HUES64 (cell line): ENCODE measurements at regions not wholly inside any gene's neighbourhood (a gene's known extent, or its start where the extent isn't known, plus 50 kb on each side); places are given as distances from the start of the nearest gene placed in this dataset.
"Not testable (repeated sequence)": the region's sequence is repeated elsewhere in the genome, so short reads cannot be mapped to it uniquely, and the experiment has no call there.

Experiments
- H3K27ac ChIP-seq: 2 replicates; pipeline ENCODE4 v1.7.0; 2013; ENCODE audit warnings: low read depth, low read length, inconsistent platforms
- H3K27me3 ChIP-seq: 2 replicates; pipeline ENCODE4 v1.6.1; 2013; ENCODE audit warnings: mild to moderate bottlenecking, low read length; ENCODE audit not compliant: insufficient read depth
- H3K36me3 ChIP-seq: 2 replicates; pipeline ENCODE4 v1.6.1; 2013; ENCODE audit warnings: mild to moderate bottlenecking, low read length; ENCODE audit not compliant: insufficient read depth
- H3K4me1 ChIP-seq: 2 replicates; pipeline ENCODE4 v1.6.1; 2013; ENCODE audit warnings: mild to moderate bottlenecking, low read length, moderate library complexity; ENCODE audit not compliant: insufficient read depth
- H3K4me3 ChIP-seq: 2 replicates; pipeline ENCODE4 v1.5.1; 2013; ENCODE audit warnings: mild to moderate bottlenecking, low read length, moderate library complexity
- H3K9ac ChIP-seq: 2 replicates; pipeline ENCODE4 v1.6.1; 2013; ENCODE audit warnings: mild to moderate bottlenecking, low read depth, low read length
- H3K9me3 ChIP-seq: 2 replicates; pipeline ENCODE4 v1.6.1; 2013; ENCODE audit warnings: low read depth, low read length; ENCODE audit not compliant: insufficient read depth
- WGBS: fragments of 150-250, 120-280 bp; methylation state at CpG from one replicate; pipeline ENCODE4 v1.1.7; 2013; ENCODE audit warnings: missing lambda C conversion rate; 5-methylcytosine and 5-hydroxymethylcytosine counted together

DNA sequence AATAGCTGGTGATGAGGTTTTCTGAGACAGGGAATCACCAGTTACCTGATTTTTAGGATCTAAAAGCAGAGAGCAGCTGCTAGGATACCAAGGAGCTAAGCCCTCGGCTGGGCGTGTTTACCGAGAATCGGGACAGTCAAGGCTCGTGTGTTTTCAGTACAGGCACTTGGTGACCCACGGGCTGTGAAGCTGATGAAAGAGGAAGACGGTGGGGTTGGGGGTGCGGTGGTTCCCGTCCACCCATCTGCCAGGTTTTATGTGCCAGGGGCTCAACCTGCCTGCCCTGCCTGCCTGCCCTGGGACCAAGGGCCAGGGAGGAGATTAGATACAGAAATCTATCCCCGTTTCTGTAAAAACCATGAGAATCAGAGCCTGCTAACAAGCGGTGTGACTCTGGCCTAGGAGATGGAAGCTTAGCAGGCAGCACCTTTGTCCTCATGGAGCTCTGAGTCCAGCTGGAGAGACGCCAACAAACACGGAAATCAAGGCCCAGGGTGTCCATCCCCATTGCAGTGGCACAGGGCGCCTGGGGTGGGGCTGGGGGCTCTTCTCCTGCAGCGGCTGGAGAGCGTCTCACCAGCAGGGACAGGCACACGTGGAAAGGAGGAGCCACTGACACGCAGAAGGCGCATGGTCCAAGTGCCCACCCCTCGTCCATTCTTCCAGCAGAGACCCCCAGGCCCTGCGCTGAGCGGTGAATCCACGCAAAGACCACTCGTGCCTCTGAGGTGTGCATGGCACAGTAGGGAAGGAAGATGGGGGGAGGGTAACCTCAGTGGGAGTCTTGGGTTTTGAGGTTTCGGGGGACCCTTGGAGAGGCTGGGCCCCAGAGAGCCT, 265.0 kb upstream of the TCERG1L start:
- H3K27ac ChIP-seq: no peak overlapping the region
- H3K27me3 ChIP-seq: no peaks in the 10 kb centered on the region
- H3K4me3 ChIP-seq: no peak overlapping the region
- H3K4me1 ChIP-seq: no peaks in the 10 kb centered on the region
- H3K9ac ChIP-seq: no peak overlapping the region
- H3K36me3 ChIP-seq: no peaks in the 10 kb centered on the region
- H3K9me3 ChIP-seq: no peaks in the 10 kb centered on the region
- 93% methylated on average over 25 of the region's 25 CpGs for WGBS

DNA sequence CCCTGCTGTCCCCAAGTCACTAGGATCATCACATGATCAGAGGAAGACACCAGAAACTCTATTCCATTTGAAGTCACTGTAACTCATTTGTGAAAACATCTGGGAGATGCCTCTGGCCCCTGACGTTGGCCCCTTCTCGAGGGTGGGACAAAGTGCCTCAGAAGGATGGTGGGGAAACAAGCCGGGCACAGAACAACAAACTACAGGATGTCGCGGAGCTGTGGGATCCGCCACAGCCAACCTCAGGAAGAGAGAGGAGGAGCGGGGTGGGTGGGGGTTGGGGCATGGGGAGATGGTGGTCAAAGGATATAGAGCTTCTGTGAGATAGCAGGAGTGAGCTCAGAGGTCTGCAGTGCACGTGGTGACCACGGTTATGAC, 265.6 kb upstream of the TCERG1L start:
- H3K36me3 ChIP-seq: no peaks in the 10 kb centered on the region
- WGBS: 92% methylated on average over 9 of the region's 9 CpGs
- H3K9me3 ChIP-seq: no peaks in the 10 kb centered on the region
- no peak overlapping the region for H3K27ac ChIP-seq
- H3K4me1 ChIP-seq: no peaks in the 10 kb centered on the region
- no peak overlapping the region for H3K9ac ChIP-seq
- H3K4me3 ChIP-seq: no peak overlapping the region
- H3K27me3 ChIP-seq: no peaks in the 10 kb centered on the region

DNA sequence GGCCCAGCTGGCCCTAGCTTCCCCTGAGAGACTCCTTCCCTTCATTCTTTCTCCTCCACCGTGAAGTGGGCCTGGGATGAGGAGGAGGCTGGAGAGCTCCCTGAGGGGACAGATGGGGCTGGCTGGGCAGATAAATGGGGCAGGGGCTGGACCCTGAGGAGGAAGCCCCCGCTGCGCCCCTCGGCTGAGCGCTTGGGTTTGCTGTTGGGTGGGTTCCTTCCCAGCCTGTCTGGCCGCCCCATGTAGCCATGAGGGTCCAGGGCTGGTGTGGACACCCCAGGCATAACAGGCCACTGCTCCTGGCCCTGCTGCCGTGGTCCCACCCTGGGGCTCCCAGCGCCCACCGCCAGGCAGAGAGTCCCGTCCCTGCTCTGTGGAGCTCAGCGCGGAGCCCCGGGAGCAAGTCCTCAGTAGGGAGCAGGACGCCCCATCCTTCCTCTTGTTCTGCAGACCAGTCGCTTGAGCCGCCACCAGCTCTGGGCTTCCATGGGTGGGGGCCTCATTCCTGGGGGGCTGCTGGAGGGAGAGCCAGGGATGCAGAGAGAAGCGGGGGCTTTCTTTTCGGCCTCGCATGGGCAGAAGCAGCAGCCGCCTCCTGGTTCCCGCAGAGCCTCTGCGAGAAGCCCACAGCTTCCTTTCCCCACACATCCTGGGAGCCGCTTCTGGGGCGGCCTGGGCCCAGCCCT, 266.4 kb upstream of the TCERG1L start:
- no peak overlapping the region for H3K9ac ChIP-seq
- H3K4me1 ChIP-seq: no peaks in the 10 kb centered on the region
- 94% methylated on average over 24 of the region's 24 CpGs for WGBS
- H3K4me3 ChIP-seq: no peak overlapping the region
- no peaks in the 10 kb centered on the region for H3K9me3 ChIP-seq
- H3K36me3 ChIP-seq: no peaks in the 10 kb centered on the region
- H3K27me3 ChIP-seq: no peaks in the 10 kb centered on the region
- H3K27ac ChIP-seq: no peak overlapping the region

DNA sequence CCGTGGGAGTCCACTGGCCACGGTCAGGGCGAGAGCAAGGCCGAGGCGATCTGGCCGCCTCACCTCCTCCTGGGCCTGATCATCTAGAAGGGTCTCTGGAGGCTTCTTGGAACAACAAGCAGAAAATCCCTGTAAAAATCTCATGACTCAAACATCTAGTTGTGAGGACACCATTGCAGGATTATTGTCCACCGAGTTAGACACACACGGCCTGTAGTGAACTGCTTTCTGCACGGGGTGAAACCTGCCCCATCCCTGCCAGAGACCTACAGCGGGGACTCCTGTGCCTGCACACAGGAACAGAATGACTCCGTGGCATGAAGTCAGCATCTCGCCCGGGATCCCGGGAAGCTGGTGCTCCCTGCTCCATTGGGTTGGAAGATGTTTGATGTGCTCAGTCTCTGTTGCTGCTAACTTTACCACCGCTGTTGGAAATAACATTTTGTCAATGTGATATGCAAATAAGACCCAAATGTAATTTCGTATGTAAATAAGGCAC, 267.0 kb upstream of the TCERG1L start:
- Histone ChIP-seq H3K27me3 (no peaks in the 10 kb centered on the region), H3K4me3 (no peak overlapping the region), H3K27ac (no peak overlapping the region), H3K9ac (no peak overlapping the region), H3K36me3 (no peaks in the 10 kb centered on the region), H3K9me3 (no peaks in the 10 kb centered on the region), H3K4me1 (no peaks in the 10 kb centered on the region)
- WGBS: 92% methylated on average over 16 of the region's 16 CpGs

DNA sequence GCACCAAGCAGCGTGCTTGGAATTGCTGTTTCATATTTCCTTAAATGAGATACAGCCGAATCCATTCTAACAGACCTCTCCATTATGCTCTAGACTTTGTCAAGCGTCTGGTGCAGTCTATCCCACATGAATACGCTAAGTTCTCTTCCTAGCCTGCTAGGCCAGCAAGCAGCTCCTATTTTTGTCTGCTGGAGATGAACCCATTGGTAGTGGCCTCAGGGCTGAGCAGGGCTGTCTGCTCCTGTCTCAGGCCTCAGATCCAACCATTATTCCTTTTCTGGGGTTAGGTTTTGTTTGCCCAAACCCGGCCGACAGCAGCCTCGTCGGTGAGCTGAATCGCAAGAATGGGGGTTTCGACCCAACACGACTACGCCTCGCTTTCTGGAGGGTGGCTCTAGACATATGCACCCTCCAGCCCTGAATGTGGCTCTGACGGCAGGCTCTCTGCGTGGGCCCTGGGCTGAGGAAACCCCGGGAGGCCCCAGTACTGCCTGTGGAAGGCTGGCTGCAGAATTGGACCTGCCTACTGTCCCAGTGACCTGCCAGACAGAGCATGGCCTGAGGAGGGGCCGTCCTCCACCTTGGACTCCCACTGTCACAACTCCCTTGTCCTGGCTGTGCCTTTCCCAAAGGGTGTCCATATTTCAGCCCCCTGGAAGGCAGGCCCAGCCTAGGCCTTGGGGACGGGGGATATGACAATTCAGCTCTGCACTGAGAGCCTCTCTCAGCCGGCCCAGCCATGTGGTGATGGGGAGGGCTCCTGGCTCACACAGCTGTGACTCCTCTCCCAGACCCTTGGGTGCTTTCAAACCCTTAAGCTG, 267.9 kb upstream of the TCERG1L start:
- H3K4me3 ChIP-seq: no peak overlapping the region
- H3K9me3 ChIP-seq: no peaks in the 10 kb centered on the region
- no peak overlapping the region for H3K9ac ChIP-seq
- WGBS: 92% methylated on average over 19 of the region's 19 CpGs
- no peaks in the 10 kb centered on the region for H3K27me3 ChIP-seq
- H3K4me1 ChIP-seq: no peaks in the 10 kb centered on the region
- no peak overlapping the region for H3K27ac ChIP-seq
- no peaks in the 10 kb centered on the region for H3K36me3 ChIP-seq

DNA sequence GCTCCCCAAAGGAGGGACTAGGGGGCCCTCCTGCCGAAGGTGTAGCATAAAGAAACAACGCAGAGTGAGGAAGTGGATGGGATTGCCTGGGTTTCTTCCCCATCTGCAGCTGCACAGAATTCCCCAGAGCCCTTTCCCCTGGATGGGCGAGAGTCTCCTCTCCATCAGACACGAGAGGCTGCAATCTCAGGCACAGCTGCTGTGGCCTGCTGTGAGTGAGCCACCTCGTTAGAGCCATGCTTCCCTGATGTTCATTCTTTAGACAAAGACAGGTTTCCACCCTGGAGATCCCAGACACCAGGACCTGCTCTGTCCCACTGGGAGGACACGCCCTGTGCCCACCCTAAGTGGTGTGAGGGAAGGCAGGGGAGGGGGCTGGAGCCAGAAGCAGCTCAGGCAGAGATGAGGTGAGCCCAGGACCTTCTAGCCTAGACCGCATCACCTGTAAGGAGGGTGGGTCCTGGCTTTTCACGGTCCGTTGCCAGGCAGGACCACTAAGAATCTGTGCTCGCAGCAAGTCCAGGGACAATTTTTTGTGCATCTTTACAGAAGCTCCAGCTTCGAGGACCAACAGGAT, 268.6 kb upstream of the TCERG1L start:
- H3K4me1 ChIP-seq: no peaks in the 10 kb centered on the region
- H3K9me3 ChIP-seq: no peaks in the 10 kb centered on the region
- no peaks in the 10 kb centered on the region for H3K27me3 ChIP-seq
- no peak overlapping the region for H3K27ac ChIP-seq
- 87% methylated on average over 11 of the region's 11 CpGs for WGBS
- H3K36me3 ChIP-seq: no peaks in the 10 kb centered on the region
- H3K4me3 ChIP-seq: no peak overlapping the region
- H3K9ac ChIP-seq: no peak overlapping the region

DNA sequence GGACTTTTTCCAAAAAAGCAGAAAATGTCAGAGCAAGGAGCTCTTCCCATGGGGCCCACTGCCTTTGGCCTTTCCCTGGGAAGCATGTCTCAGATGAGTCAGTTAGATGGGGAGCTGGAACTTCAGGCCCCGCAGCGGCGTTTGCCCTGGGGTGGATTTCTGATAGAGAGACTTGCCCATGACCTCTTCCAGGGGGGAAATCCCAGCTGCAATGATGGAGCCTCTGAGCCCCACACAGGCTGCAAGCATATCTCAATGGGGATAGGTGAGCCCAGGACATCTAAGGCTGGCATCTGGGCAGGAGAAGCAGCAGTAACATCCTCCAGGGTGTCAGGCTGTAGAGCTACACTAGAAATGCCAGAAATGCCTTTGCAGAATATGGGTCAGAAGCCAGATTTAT, 269.2 kb upstream of the TCERG1L start:
- Histone ChIP-seq H3K9ac (no peak overlapping the region), H3K27ac (no peak overlapping the region), H3K9me3 (no peaks in the 10 kb centered on the region), H3K27me3 (no peaks in the 10 kb centered on the region), H3K4me3 (no peak overlapping the region), H3K4me1 (no peaks in the 10 kb centered on the region), H3K36me3 (no peaks in the 10 kb centered on the region)
- 80% methylated on average over 3 of the region's 3 CpGs for WGBS

DNA sequence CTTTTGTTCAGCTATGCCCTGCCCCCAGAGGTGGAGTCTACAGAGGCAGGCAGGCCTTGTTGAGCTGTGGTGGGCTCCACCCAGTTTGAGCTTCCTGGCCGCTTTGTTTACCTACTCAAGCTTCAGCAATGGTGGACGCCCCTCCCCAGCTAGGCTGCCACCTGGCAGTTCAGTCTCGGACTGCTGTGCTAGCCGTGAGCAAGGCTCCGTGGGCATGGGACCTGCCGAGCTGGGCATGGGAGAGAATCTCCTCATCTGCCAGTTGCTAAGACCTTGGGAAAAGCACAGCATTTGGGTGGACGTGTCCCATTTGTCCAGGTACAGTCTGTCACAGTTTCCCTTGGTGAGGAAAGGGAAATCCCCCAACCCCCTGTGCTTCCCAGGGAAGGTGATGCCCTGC, 270.0 kb upstream of the TCERG1L start:
- 80% methylated on average over 7 of the region's 7 CpGs for WGBS
- H3K4me1 ChIP-seq, H3K36me3 ChIP-seq, H3K9me3 ChIP-seq, H3K4me3 ChIP-seq, H3K27me3 ChIP-seq, H3K9ac ChIP-seq, H3K27ac ChIP-seq: not testable (repeated sequence)

DNA sequence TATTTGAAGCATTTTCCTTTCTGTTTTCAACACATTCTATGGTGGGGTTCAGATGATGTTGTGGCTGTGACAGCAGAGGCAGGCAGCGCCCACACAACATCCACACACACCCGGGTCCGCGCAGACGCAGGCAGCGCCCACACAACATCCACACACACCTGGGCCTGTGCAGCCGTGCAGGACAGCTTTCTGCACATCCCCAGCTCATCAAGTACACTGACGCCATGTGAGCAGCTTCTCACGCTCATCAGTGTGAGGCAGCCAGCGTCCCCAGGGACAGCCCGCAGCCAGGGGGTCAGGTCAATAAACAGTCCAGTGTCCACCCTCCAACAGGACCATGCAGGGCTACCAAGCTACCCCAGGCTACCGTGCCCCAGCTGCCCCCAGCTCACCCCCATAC, 272.8 kb upstream of the TCERG1L start:
- Histone ChIP-seq H3K9ac (no peak overlapping the region), H3K4me1 (no peaks in the 10 kb centered on the region), H3K4me3 (no peak overlapping the region), H3K27me3 (no peaks in the 10 kb centered on the region), H3K27ac (no peak overlapping the region), H3K9me3 (no peaks in the 10 kb centered on the region), H3K36me3 (no peaks in the 10 kb centered on the region)
- 79% methylated on average over 11 of the region's 12 CpGs for WGBS

DNA sequence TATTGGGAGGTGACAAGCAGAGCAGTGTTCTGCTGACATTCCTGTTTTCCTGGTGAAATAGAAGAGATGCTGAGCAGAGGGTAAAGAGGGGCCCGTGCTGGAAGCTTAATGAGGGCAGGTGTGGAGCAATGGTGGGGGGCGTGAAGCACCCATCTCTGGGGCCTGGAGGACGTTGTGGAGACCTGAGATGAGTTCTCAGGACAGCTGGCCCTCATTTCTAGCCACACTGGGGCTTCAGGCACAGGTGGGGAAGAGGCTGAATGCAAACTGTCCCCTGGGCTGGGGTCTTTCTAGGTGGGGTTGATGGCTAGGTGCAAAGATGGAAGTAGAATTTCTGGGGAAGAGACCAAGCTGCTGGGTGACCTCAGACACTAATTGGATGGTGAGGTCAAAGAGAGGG, 274.2 kb upstream of the TCERG1L start:
- Histone ChIP-seq H3K9ac (no peak overlapping the region), H3K36me3 (no peaks in the 10 kb centered on the region), H3K4me3 (no peak overlapping the region), H3K4me1 (no peaks in the 10 kb centered on the region), H3K27me3 (no peaks in the 10 kb centered on the region), H3K27ac (no peak overlapping the region), H3K9me3 (no peaks in the 10 kb centered on the region)
- WGBS: 81% methylated on average over 3 of the region's 3 CpGs

DNA sequence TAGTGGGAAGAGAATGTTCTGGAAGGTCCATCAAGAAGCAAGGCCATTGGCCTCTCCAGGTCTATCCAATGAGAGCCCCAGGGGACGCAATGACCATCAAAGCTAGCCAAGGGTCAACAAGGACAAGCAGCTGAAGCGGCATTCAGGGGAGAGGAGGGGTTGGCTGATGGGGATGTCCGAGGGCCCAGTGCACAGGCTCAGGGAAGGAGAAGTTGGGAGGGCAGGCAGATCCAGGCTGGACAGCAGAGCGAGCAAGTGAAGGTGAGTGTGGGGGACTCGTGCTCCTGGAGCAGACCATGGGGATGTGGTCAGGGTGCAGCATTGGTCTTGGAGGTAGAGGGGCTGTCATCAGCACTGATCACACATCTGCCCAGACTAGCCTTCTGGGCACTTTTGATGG, 275.4 kb upstream of the TCERG1L start:
- no peaks in the 10 kb centered on the region for H3K36me3 ChIP-seq
- H3K9me3 ChIP-seq: no peaks in the 10 kb centered on the region

More for the DNA sequence above, 275.4 kb upstream of the TCERG1L start:
- no peak overlapping the region for H3K4me3 ChIP-seq
- no peaks in the 10 kb centered on the region for H3K27me3 ChIP-seq
- no peak overlapping the region for H3K27ac ChIP-seq
- H3K9ac ChIP-seq: no peak overlapping the region
- no peaks in the 10 kb centered on the region for H3K4me1 ChIP-seq
- WGBS: 82% methylated on average over 5 of the region's 5 CpGs
